GM19468 (cell line): ENCODE measurements at regions not wholly inside any gene's neighbourhood (a gene's known extent, or its start where the extent isn't known, plus 50 kb on each side); places are given as distances from the start of the nearest gene placed in this dataset.
"Not testable (repeated sequence)": the region's sequence is repeated elsewhere in the genome, so short reads cannot be mapped to it uniquely, and the experiment has no call there.

Experiments used
- ATAC-seq: cut with Tn5 transposase; IDR thresholded peaks from one replicate; pipeline ENCODE4 v1.9.1; 2021; ENCODE audit warnings: mild to moderate bottlenecking, moderate library complexity, moderate number of reproducible peaks; ENCODE audit not compliant: unreplicated experiment; ENCODE audit errors: extremely low read depth

- ATAC-seq, result no peak
Observed at GRCh38 chr7:91397096-91397495, 132.9 kb downstream of the FZD1 start.

- ATAC-seq, result no peak
Observed at GRCh38 chr7:91397612-91398011, 133.4 kb downstream of the FZD1 start.

- ATAC-seq, result no peak
Observed at GRCh38 chr7:91398341-91398740, 134.1 kb downstream of the FZD1 start.

GRCh38 chr7:91405092-91405788, 141.0 kb downstream of the FZD1 start:
- ATAC-seq, result no peak

- ATAC-seq, result not testable (repeated sequence)
Observed at GRCh38 chr7:91405873-91406272, 141.6 kb downstream of the FZD1 start.

- no peak for ATAC-seq
Observed at GRCh38 chr7:91407942-91408341, 143.7 kb downstream of the FZD1 start.

- no peak for ATAC-seq
Observed at GRCh38 chr7:91408388-91409154, 144.3 kb downstream of the FZD1 start.

GRCh38 chr7:91411060-91411459, 146.8 kb downstream of the FZD1 start:
- no peak for ATAC-seq

GRCh38 chr7:91412298-91412697, 148.1 kb downstream of the FZD1 start:
- ATAC-seq, result no peak

GRCh38 chr7:91414734-91415133, 150.5 kb downstream of the FZD1 start:
- no peak for ATAC-seq

- ATAC-seq, result no peak
Observed at GRCh38 chr7:91416155-91416865, 152.1 kb downstream of the FZD1 start.

- ATAC-seq, result no peak
Observed at GRCh38 chr7:91420606-91421005, 156.4 kb downstream of the FZD1 start.

GRCh38 chr7:91421018-91421417, 156.8 kb downstream of the FZD1 start:
- ATAC-seq, result no peak

- no peak for ATAC-seq
Observed at GRCh38 chr7:91424371-91424770, 160.1 kb downstream of the FZD1 start.

- no peak for ATAC-seq
Observed at GRCh38 chr7:91425149-91425548, 160.9 kb downstream of the FZD1 start.

GRCh38 chr7:91427051-91427450, 162.8 kb downstream of the FZD1 start:
- ATAC-seq, result no peak

- ATAC-seq, result no peak
Observed at GRCh38 chr7:91431601-91432000, 167.4 kb downstream of the FZD1 start.

- no peak for ATAC-seq
Observed at GRCh38 chr7:91434836-91435235, 170.6 kb downstream of the FZD1 start.

GRCh38 chr7:91435381-91436059, 171.3 kb downstream of the FZD1 start:
- ATAC-seq, result no peak

GRCh38 chr7:91436655-91437054, 172.4 kb downstream of the FZD1 start:
- ATAC-seq, result no peak

GRCh38 chr7:91440198-91440597, 176.0 kb downstream of the FZD1 start:
- not testable (repeated sequence) for ATAC-seq
